ENCODE measurements at regions not wholly inside any gene's neighbourhood (a gene's known extent, or its start where the extent isn't known, plus 50 kb on each side); places are given as distances from the start of the nearest gene placed in this dataset.

- TF ChIP-seq POLR2A (IDR thresholded peaks at IDR 0.05) (no peak), CTCF (IDR thresholded peaks at IDR 0.05) (no peak)
These were observed 256.3 kb downstream of the OTUD1 start for GRCh38 chr10:23694921-23695824.

All from Peyer's patch (tissue), 4 donors.